Amygdala (tissue), 56 donors: ENCODE measurements at regions not wholly inside any gene's neighbourhood (a gene's known extent, or its start where the extent isn't known, plus 50 kb on each side); places are given as distances from the start of the nearest gene placed in this dataset.
"Not testable (repeated sequence)": the region's sequence is repeated elsewhere in the genome, so short reads cannot be mapped to it uniquely, and the experiment has no call there.

ENCODE experiments used
- DNase-seq, 56 donors: peaks; one replicate each; lab custom pipeline; 2025; lab: John Stamatoyannopoulos, UW

GRCh38 chr12:124070394-124071074 is 97.5 kb downstream of the ZNF664 start:
- not testable (repeated sequence) for DNase-seq

GRCh38 chr12:124071075-124071443 is 98.0 kb downstream of the ZNF664 start:
- no peak for DNase-seq

- DNase-seq = no peak
Observed at GRCh38 chr12:124073356-124074035, 100.5 kb downstream of the ZNF664 start.

- no peak for DNase-seq
Observed at GRCh38 chr12:124075841-124076240, 102.8 kb downstream of the ZNF664 start.

- no peak for DNase-seq
Observed at GRCh38 chr12:124077701-124078100, 104.7 kb downstream of the ZNF664 start.

- DNase-seq = no peak
Observed at GRCh38 chr12:124078800-124079199, 105.8 kb downstream of the ZNF664 start.

- no peak for DNase-seq
Observed at GRCh38 chr12:124080649-124081048, 107.6 kb downstream of the ZNF664 start.

GRCh38 chr12:124082012-124082411 is 109.0 kb downstream of the ZNF664 start:
- no peak for DNase-seq

- no peak for DNase-seq
Observed at GRCh38 chr12:124082687-124083086, 109.7 kb downstream of the ZNF664 start.

- DNase-seq = no peak
Observed at GRCh38 chr12:124083708-124084107, 110.7 kb downstream of the ZNF664 start.

GRCh38 chr12:124085419-124086296 is 112.6 kb downstream of the ZNF664 start:
- DNase-seq = no peak

GRCh38 chr12:124086299-124086898 is 113.4 kb downstream of the ZNF664 start:
- DNase-seq = no peak

- no peak for DNase-seq
Observed at GRCh38 chr12:124087266-124088051, 114.4 kb downstream of the ZNF664 start.

- DNase-seq = no peak
Observed at GRCh38 chr12:124088217-124088907, 115.3 kb downstream of the ZNF664 start.

GRCh38 chr12:124089181-124089914 is 116.3 kb downstream of the ZNF664 start:
- not testable (repeated sequence) for DNase-seq

- DNase-seq = no peak
Observed at GRCh38 chr12:124091835-124092234, 118.8 kb downstream of the ZNF664 start.

GRCh38 chr12:124092532-124092931 is 119.5 kb downstream of the ZNF664 start:
- not testable (repeated sequence) for DNase-seq

- DNase-seq = no peak
Observed at GRCh38 chr12:124093297-124093696, 120.3 kb downstream of the ZNF664 start.

- no peak for DNase-seq
Observed at GRCh38 chr12:124094188-124094587, 121.2 kb downstream of the ZNF664 start.
